Caco-2 (cell line): ENCODE measurements at regions not wholly inside any gene's neighbourhood (a gene's known extent, or its start where the extent isn't known, plus 50 kb on each side); places are given as distances from the start of the nearest gene placed in this dataset.

Experiments
- BruUV-seq: library from RNA; stranded (reverse); fragments of 400-500 nt; replicated peaks from 2 replicates; lab custom pipeline; 2021; lab: Mats Ljungman, UMichigan
- CTCF ChIA-PET: fragments of 300-600 bp; sonication (Branson Sonifier 250); formaldehyde crosslinking; loops from one replicate; lab custom pipeline; 2022; ENCODE audit warnings: antibody characterized with exemption; lab: Charles Lee
- POLR2A ChIA-PET: fragments of 300-600 bp; sonication (Branson Sonifier 250); formaldehyde crosslinking; loops from one replicate; lab custom pipeline; 2022; ENCODE audit warnings: antibody characterized with exemption; lab: Charles Lee
- DNase-seq, 2 experiments: peaks; one replicate each; pipeline versions ENCODE4 v3.0.0 to v3.0.0-alpha.2; 2020 to 2022
- H3K27me3 ChIP-seq: replicated peaks from 2 replicates; pipeline ENCODE4 v1.6.0; 2011; ENCODE audit warnings: low read length; ENCODE audit not compliant: control insufficient read depth, insufficient read depth
- H3K36me3 ChIP-seq: 2 replicates; pipeline ENCODE4 v1.5.1; 2011; ENCODE audit warnings: low read length; ENCODE audit not compliant: control insufficient read depth, insufficient read depth
- H3K4me1 ChIP-seq: fragments of 250-450 bp; sonication (Bioruptor Pico); 2 replicates; pipeline ENCODE4 v1.5.1; 2020; ENCODE audit warnings: mild to moderate bottlenecking
- H3K4me3 ChIP-seq: 2 replicates; pipeline ENCODE4 v1.5.1; 2011; ENCODE audit warnings: low read depth, mild to moderate bottlenecking, control low read depth, low read length
- H3K9me3 ChIP-seq: fragments of 250-450 bp; sonication (Bioruptor Pico); 2 replicates; pipeline ENCODE4 v1.5.1; 2020; ENCODE audit warnings: mild to moderate bottlenecking, moderate library complexity
- H3K27ac Mint-ChIP-seq: one replicate; pipeline ENCODE4 v1.8.0; 2022; ENCODE audit warnings: mixed read lengths; ENCODE audit not compliant: unreplicated experiment
- H3K27me3 Mint-ChIP-seq: one replicate; pipeline ENCODE4 v1.8.0; 2022; ENCODE audit warnings: mixed read lengths; ENCODE audit not compliant: insufficient read depth, unreplicated experiment
- H3K36me3 Mint-ChIP-seq: one replicate; pipeline ENCODE4 v1.8.0; 2022; ENCODE audit warnings: mild to moderate bottlenecking, mixed read lengths; ENCODE audit not compliant: insufficient read depth, unreplicated experiment
- H3K4me1 Mint-ChIP-seq: one replicate; pipeline ENCODE4 v1.8.0; 2022; ENCODE audit warnings: low read depth, mixed read lengths; ENCODE audit not compliant: unreplicated experiment
- H3K4me3 Mint-ChIP-seq: one replicate; pipeline ENCODE4 v1.8.0; 2022; ENCODE audit warnings: mild to moderate bottlenecking, moderate library complexity, mixed read lengths; ENCODE audit not compliant: unreplicated experiment
- H3K9me3 Mint-ChIP-seq: one replicate; pipeline ENCODE4 v1.8.0; 2022; ENCODE audit warnings: mixed read lengths; ENCODE audit not compliant: unreplicated experiment
- intact Hi-C: fragments of 100-400 bp; cut with micrococcal nuclease; formaldehyde crosslinking; loops from one replicate; pipeline ENCODE4 v1.10.0; 2022; ENCODE audit not compliant: unreplicated experiment
- TF ChIP-seq, protein P1 (sequence below), 2 experiments: fragments of 200-600 bp in 1 of 2; IDR thresholded peaks; 1 replicate in 1 of 2; 2 replicates in 1 of 2; pipeline versions ENCODE4 v1.5.1 to v1.8.0; 2011 to 2022; ENCODE audit warnings: antibody characterized with exemption in 1 of 2, control low read depth in 1 of 2, inconsistent platforms in 1 of 2, low read depth in 1 of 2, low read length in 1 of 2, mild to moderate bottlenecking in 1 of 2, moderate library complexity in 1 of 2; ENCODE audit not compliant: insufficient read depth in 1 of 2, severe bottlenecking in 1 of 2, unreplicated experiment in 1 of 2

DNA sequence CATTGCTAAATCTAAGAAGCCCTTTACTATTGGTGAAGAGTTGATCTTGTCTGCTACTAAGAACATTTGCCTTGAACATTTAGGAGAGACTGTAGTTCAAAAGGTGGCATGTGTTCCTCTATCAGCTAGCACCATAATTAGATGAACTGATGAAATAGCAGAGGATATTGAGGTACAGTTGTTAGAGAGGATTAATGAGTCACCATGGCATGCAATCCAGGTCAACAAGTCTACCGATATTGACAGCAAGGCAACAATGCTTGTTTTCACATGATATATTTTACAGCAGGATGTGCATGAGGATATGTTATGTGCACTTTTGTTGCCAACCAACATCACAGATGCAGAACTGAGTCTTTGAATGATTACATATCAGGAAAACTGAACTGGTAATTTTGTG lies 134.3 kb upstream of the CDH9 start:
- Histone ChIP-seq H3K4me3 (no peak overlapping the region), H3K36me3 (no peaks in the 10 kb centered on the region), H3K4me1 (no peaks in the 10 kb centered on the region), H3K27me3 (no peaks in the 10 kb centered on the region), H3K9me3 (no peaks in the 10 kb centered on the region)
- H3K36me3 Mint-ChIP-seq = no peaks in the 10 kb centered on the region
- ChIA-PET POLR2A (no interaction called here), CTCF (no interaction called here)
- H3K4me1 Mint-ChIP-seq = no peaks in the 10 kb centered on the region
- no peaks in the 10 kb centered on the region for H3K9me3 Mint-ChIP-seq
- DNase-seq = no peak
- TF ChIP-seq, protein P1, sequence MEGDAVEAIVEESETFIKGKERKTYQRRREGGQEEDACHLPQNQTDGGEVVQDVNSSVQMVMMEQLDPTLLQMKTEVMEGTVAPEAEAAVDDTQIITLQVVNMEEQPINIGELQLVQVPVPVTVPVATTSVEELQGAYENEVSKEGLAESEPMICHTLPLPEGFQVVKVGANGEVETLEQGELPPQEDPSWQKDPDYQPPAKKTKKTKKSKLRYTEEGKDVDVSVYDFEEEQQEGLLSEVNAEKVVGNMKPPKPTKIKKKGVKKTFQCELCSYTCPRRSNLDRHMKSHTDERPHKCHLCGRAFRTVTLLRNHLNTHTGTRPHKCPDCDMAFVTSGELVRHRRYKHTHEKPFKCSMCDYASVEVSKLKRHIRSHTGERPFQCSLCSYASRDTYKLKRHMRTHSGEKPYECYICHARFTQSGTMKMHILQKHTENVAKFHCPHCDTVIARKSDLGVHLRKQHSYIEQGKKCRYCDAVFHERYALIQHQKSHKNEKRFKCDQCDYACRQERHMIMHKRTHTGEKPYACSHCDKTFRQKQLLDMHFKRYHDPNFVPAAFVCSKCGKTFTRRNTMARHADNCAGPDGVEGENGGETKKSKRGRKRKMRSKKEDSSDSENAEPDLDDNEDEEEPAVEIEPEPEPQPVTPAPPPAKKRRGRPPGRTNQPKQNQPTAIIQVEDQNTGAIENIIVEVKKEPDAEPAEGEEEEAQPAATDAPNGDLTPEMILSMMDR (IDR thresholded peaks at IDR 0.05; ENCODE audit: insufficient read depth in 1 of 2, low read depth in 1 of 2, low read length in 1 of 2, severe bottlenecking in 1 of 2, unreplicated experiment in 1 of 2) = no peak
- no peak overlapping the region for H3K4me3 Mint-ChIP-seq
- intact Hi-C loops = no loop called here
- no TSS peak for BruUV-seq
- no peak overlapping the region for H3K27ac Mint-ChIP-seq
- no peaks in the 10 kb centered on the region for H3K27me3 Mint-ChIP-seq

DNA sequence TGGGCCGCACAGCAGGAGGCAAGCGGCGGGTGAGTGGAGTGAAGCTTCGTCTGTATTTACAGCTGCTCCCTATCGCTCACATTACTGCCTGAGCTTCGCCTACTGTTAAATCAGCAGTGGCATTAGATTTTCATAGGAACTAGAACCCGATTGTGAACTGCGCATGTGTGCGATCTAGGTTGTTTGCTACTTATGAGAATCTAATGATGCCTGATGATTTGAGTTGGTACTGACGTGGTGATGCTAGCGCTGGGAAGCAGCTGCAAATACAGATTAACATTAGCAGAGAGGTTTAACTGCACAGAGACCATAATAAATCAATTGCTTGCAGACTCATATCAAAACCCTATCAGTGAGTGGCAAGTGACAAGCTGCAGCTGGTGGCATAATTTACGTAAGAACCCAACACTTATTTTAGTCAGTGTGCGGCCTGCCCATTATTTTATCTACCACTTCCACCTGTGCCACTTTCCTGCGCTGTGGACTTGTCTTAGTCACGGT lies 133.4 kb upstream of the CDH9 start:
- Histone ChIP-seq H3K27me3 (no peaks in the 10 kb centered on the region), H3K4me3 (no peak overlapping the region), H3K36me3 (no peaks in the 10 kb centered on the region), H3K4me1 (no peaks in the 10 kb centered on the region), H3K9me3 (no peaks in the 10 kb centered on the region)
- TF ChIP-seq, protein P1 (IDR thresholded peaks at IDR 0.05; ENCODE audit: insufficient read depth in 1 of 2, low read depth in 1 of 2, low read length in 1 of 2, severe bottlenecking in 1 of 2, unreplicated experiment in 1 of 2) = no peak
- Mint-ChIP-seq H3K4me3 (no peak overlapping the region), H3K9me3 (no peaks in the 10 kb centered on the region), H3K4me1 (no peaks in the 10 kb centered on the region), H3K36me3 (no peaks in the 10 kb centered on the region), H3K27ac (no peak overlapping the region), H3K27me3 (no peaks in the 10 kb centered on the region)
- ChIA-PET CTCF (no interaction called here), POLR2A (no interaction called here)
- DNase-seq = no peak
- BruUV-seq = no TSS peak
- intact Hi-C loops = no loop called here

DNA sequence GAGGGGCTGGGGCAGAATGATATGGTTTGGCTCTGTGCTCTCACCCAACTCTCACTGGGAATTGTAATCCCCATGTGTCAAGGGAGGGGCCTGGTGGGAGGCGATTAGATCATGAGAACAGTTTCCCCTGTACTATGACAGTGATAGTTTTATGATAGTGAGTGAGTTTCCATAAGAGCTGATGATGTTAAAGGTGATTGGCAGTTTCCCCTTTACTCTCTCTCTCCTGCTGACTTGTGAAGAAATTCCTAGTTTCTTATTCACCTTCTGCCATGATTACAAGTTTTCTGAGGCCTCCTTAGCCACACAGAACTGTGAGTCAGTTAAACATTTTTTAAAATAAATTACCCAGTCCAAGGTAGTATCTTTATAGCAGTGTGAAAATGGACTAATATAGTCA lies 120.4 kb upstream of the CDH9 start:
- H3K9me3 Mint-ChIP-seq = peaks cover 22% of the 10 kb centered on the region
- no TSS peak for BruUV-seq

More for the DNA sequence above, 120.4 kb upstream of the CDH9 start:
- Mint-ChIP-seq H3K27me3 (no peaks in the 10 kb centered on the region), H3K4me1 (no peaks in the 10 kb centered on the region), H3K4me3 (no peak overlapping the region), H3K36me3 (no peaks in the 10 kb centered on the region), H3K27ac (no peak overlapping the region)
- ChIA-PET CTCF (no interaction called here), POLR2A (no interaction called here)
- Histone ChIP-seq H3K4me1 (no peaks in the 10 kb centered on the region), H3K27me3 (no peaks in the 10 kb centered on the region), H3K36me3 (no peaks in the 10 kb centered on the region), H3K9me3 (peaks cover 2% of the 10 kb centered on the region; the same call in 1 of the 2 replicates), H3K4me3 (no peak overlapping the region)
- intact Hi-C loops = no loop called here
- no peak for DNase-seq
- TF ChIP-seq, protein P1 (IDR thresholded peaks at IDR 0.05; ENCODE audit: insufficient read depth in 1 of 2, low read depth in 1 of 2, low read length in 1 of 2, severe bottlenecking in 1 of 2, unreplicated experiment in 1 of 2) = no peak
